Sigmoid colon (tissue), 6 donors: ENCODE measurements at regions not wholly inside any gene's neighbourhood (a gene's known extent, or its start where the extent isn't known, plus 50 kb on each side); places are given as distances from the start of the nearest gene placed in this dataset.

Experiments
- DNase-seq: peaks from one replicate; pipeline ENCODE4 v3.0.0-alpha.2; 2019
- H3K27ac ChIP-seq, 4 donors: fragments of 200-600 bp; sonication (generic); one replicate each; pipeline ENCODE4 v1.5.1; 2016 to 2019; ENCODE audit warnings: mild to moderate bottlenecking in 1 of 4
- H3K27me3 ChIP-seq, 3 donors: fragments of 200-600 bp; sonication (generic); one replicate each; pipeline ENCODE4 v1.5.1; 2019; ENCODE audit warnings: mild to moderate bottlenecking in 1 of 3
- H3K36me3 ChIP-seq, 4 donors: fragments of 200-600 bp; sonication (generic); one replicate each; pipeline ENCODE4 v1.5.1; 2016 to 2019
- H3K4me1 ChIP-seq, 4 donors: fragments of 200-600 bp; sonication (generic); one replicate each; pipeline ENCODE4 v1.5.1; 2017 to 2019
- H3K4me3 ChIP-seq, 4 donors: fragments of 200-600 bp; sonication (generic); one replicate each; pipeline ENCODE4 v1.5.1; 2017 to 2019; ENCODE audit warnings: mild to moderate bottlenecking in 2 of 4, moderate library complexity in 1 of 4
- H3K9me3 ChIP-seq, 4 donors: fragments of 200-600 bp in 3 of 4; sonication (generic) in 3 of 4; one replicate each; pipeline versions ENCODE4 v1.5.1 to v1.6.1; 2013 to 2019
- CTCF ChIP-seq, 4 experiments: fragments of 450-650 bp in 3 of 4; fragments of 200-600 bp in 1 of 4; IDR thresholded peaks; one replicate each; pipeline ENCODE4 v1.5.1; 2016 to 2019; ENCODE audit warnings: antibody characterized with exemption in 4 of 4, mild to moderate bottlenecking in 3 of 4, moderate library complexity in 2 of 4
- EP300 ChIP-seq, 4 donors: sonication (generic); formaldehyde crosslinking; IDR thresholded peaks; one replicate each; pipeline ENCODE4 v1.6.1; 2017; ENCODE audit warnings: antibody characterized with exemption in 4 of 4
- POLR2A ChIP-seq, 2 donors: fragments of 450-650 bp; IDR thresholded peaks; one replicate each; pipeline ENCODE4 v1.6.1; 2016; ENCODE audit warnings: antibody characterized with exemption in 2 of 2, mild to moderate bottlenecking in 2 of 2, moderate library complexity in 2 of 2
- POLR2AphosphoS5 ChIP-seq, 4 donors: sonication (generic); formaldehyde crosslinking; IDR thresholded peaks; one replicate each; pipeline ENCODE4 v1.6.1; 2017; ENCODE audit warnings: antibody characterized with exemption in 4 of 4
- WGBS, 2 donors: extraction: QIAGEN DNeasy Blood & Tissue Kit; methylation state at CpG; one replicate each; pipeline ENCODE4 v1.1.7; 2013; 5-methylcytosine and 5-hydroxymethylcytosine counted together
- intact Hi-C: fragments of 100-400 bp; cut with DNase I; formaldehyde crosslinking; loops from one replicate; pipeline ENCODE4 v1.15.1; 2023
- donor health status: healthy with polysubstance abuse.
- donor health status: healthy.

- intact Hi-C loops = no loop called here
- no peaks in the 10 kb centered on the region for H3K4me1 ChIP-seq
- H3K4me3 ChIP-seq = no peak overlapping the region
- no peaks in the 10 kb centered on the region for H3K9me3 ChIP-seq
- no peak for DNase-seq
- no peaks in the 10 kb centered on the region for H3K36me3 ChIP-seq
- H3K27ac ChIP-seq = no peak overlapping the region
- TF ChIP-seq CTCF (IDR thresholded peaks at IDR 0.05) (no peak), POLR2AphosphoS5 (IDR thresholded peaks at IDR 0.05) (no peak), POLR2A (IDR thresholded peaks at IDR 0.05) (no peak), EP300 (IDR thresholded peaks at IDR 0.05) (no peak)
- WGBS, 2 donors = 88 to 93% methylated on average over 2 of the region's 2 CpGs
- no peaks in the 10 kb centered on the region for H3K27me3 ChIP-seq
These were observed 2677.7 kb downstream of the ARAP2 start for GRCh38 chr4:33566649-33567048.

- no peak overlapping the region for H3K27ac ChIP-seq
- H3K4me1 ChIP-seq = no peaks in the 10 kb centered on the region
- WGBS, 2 donors = 71 to 83% methylated on average over 6 of the region's 6 CpGs
- H3K4me3 ChIP-seq = no peak overlapping the region
- intact Hi-C loops = no loop called here
- H3K36me3 ChIP-seq = no peaks in the 10 kb centered on the region
- TF ChIP-seq CTCF (IDR thresholded peaks at IDR 0.05) = no peak
- no peak for TF ChIP-seq POLR2A (IDR thresholded peaks at IDR 0.05)
- TF ChIP-seq EP300 (IDR thresholded peaks at IDR 0.05) = no peak
- no peak for TF ChIP-seq POLR2AphosphoS5 (IDR thresholded peaks at IDR 0.05)
- H3K27me3 ChIP-seq = no peaks in the 10 kb centered on the region
- no peak for DNase-seq
- H3K9me3 ChIP-seq = no peaks in the 10 kb centered on the region
These were observed 2666.5 kb downstream of the ARAP2 start for GRCh38 chr4:33577791-33578190.

DNA sequence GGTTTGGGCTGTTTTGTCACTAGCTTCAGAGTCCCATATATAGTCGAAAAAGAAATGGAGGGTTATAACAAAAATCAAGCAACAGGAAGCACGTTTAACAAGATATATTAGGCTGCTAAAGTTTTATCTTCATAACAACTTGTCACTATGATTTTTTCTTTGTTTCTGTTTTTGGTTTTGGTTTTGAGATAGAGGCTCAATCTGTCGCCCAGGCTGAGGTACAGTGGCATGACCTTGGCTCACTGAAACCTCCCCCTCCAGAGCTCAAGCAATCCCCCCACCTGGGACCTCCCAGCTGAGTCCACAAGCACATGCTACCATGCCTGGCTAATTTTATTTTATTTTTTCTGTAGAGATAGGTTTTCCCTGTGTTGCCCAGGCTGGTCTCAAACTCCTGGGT lies 2664.4 kb downstream of the ARAP2 start:
- no peak for DNase-seq
- Histone ChIP-seq H3K27me3 (no peaks in the 10 kb centered on the region), H3K27ac (no peak overlapping the region), H3K4me3 (no peak overlapping the region), H3K36me3 (no peaks in the 10 kb centered on the region), H3K4me1 (no peaks in the 10 kb centered on the region), H3K9me3 (no peaks in the 10 kb centered on the region)
- intact Hi-C loops = no loop called here
- no peak for TF ChIP-seq EP300 (IDR thresholded peaks at IDR 0.05)
- no peak for TF ChIP-seq CTCF (IDR thresholded peaks at IDR 0.05)
- no peak for TF ChIP-seq POLR2A (IDR thresholded peaks at IDR 0.05)
- no peak for TF ChIP-seq POLR2AphosphoS5 (IDR thresholded peaks at IDR 0.05)
- WGBS, 2 donors = 60 to 66% methylated on average over 3 of the region's 3 CpGs

DNA sequence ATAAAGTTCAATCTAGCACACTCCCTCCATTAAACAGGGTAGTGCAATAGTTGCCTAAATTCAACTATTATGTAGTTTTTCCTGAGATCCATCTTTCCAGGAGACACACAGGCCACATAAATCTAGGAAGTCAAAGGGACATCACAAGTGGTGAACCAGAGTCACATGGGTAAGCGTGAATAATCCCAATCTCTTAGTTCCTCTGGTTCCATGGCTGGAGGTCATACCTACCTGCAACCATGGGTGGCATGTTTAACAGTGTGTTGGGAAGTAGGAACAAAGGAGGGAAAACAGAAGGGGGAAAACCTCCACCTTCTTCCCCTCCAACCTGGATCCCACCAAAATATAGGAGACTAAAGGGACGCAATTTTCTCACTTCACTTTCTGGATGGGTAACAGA lies 2651.6 kb downstream of the ARAP2 start:
- 90 to 93% methylated on average over 2 of the region's 2 CpGs for WGBS, 2 donors
- H3K4me3 ChIP-seq = no peak overlapping the region
- intact Hi-C loops = no loop called here
- no peak overlapping the region for H3K27ac ChIP-seq
- no peaks in the 10 kb centered on the region for H3K27me3 ChIP-seq
- H3K9me3 ChIP-seq = peaks cover 0 to 32% (median 16%) of the 10 kb centered on the region in 4 donors
- no peak for DNase-seq
- TF ChIP-seq POLR2AphosphoS5 (IDR thresholded peaks at IDR 0.05) (no peak), POLR2A (IDR thresholded peaks at IDR 0.05) (no peak), CTCF (IDR thresholded peaks at IDR 0.05) (no peak), EP300 (IDR thresholded peaks at IDR 0.05) (no peak)
- no peaks in the 10 kb centered on the region for H3K36me3 ChIP-seq
- H3K4me1 ChIP-seq = no peaks in the 10 kb centered on the region

DNA sequence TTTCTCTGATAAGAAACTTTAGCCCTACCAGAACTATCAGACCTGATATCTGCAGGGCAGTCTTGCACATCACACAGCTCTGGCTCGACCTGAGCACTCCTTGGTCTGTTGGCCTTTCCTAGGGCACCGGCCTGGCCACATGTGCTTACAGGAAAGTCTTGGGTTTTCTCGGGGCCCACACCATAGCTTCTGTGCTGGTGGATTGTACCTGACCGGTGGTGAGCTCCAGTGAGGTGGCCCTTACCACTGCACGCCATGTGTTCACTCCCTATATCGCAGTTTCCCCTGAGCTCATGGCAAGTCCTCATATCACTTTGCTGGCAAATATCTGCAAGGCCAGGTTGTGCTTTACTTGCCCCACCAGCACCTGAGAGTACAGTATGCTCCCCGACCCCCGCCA lies 2637.4 kb downstream of the ARAP2 start:
- TF ChIP-seq POLR2A (IDR thresholded peaks at IDR 0.05) = no peak
- no peak for TF ChIP-seq POLR2AphosphoS5 (IDR thresholded peaks at IDR 0.05)
- TF ChIP-seq EP300 (IDR thresholded peaks at IDR 0.05) = no peak
- TF ChIP-seq CTCF (IDR thresholded peaks at IDR 0.05) = no peak
- Histone ChIP-seq H3K4me3 (no peak overlapping the region), H3K9me3 (peaks cover 0 to 3% (median 0%) of the 10 kb centered on the region in 4 donors), H3K27ac (no peak overlapping the region), H3K27me3 (no peaks in the 10 kb centered on the region), H3K36me3 (no peaks in the 10 kb centered on the region), H3K4me1 (no peaks in the 10 kb centered on the region)
- 87 to 92% methylated on average over 8 of the region's 8 CpGs for WGBS, 2 donors
- no peak for DNase-seq
- intact Hi-C loops = no loop called here
